ENCODE measurements at regions not wholly inside any gene's neighbourhood (a gene's known extent, or its start where the extent isn't known, plus 50 kb on each side); places are given as distances from the start of the nearest gene placed in this dataset.

GRCh38 chr11:105298630-105299029, 159.1 kb upstream of the CARD18 start:
- no peaks in the 10 kb centered on the region for H3K27me3 ChIP-seq
- H3K27ac ChIP-seq (replicated peaks in 1 of 4): no peak overlapping the region
- intact Hi-C loops (cut with DNase I): no loop called here
- WGBS: 97% methylated on average over 3 of the region's 3 CpGs
- no peak for DNase-seq (ENCODE audit: extremely low spot score)
- H3K4me1 ChIP-seq: no peaks in the 10 kb centered on the region
- no peaks in the 10 kb centered on the region for H3K36me3 ChIP-seq
- TF ChIP-seq EP300 (IDR thresholded peaks at IDR 0.05): no peak
- no peak for TF ChIP-seq CTCF (IDR thresholded peaks at IDR 0.05)
- no peak for TF ChIP-seq POLR2AphosphoS5 (IDR thresholded peaks at IDR 0.05)
- no peak for TF ChIP-seq POLR2A (IDR thresholded peaks at IDR 0.05; ENCODE audit: low read depth)
- H3K9me3 ChIP-seq: no peaks in the 10 kb centered on the region
- no peak overlapping the region for H3K4me3 ChIP-seq

GRCh38 chr11:105298174-105298573, 158.6 kb upstream of the CARD18 start:
- Histone ChIP-seq H3K27me3 (no peaks in the 10 kb centered on the region), H3K4me1 (no peaks in the 10 kb centered on the region), H3K27ac (replicated peaks in 1 of 4) (no peak overlapping the region), H3K4me3 (no peak overlapping the region), H3K36me3 (no peaks in the 10 kb centered on the region), H3K9me3 (no peaks in the 10 kb centered on the region)
- no peak for TF ChIP-seq POLR2AphosphoS5 (IDR thresholded peaks at IDR 0.05)
- no peak for TF ChIP-seq POLR2A (IDR thresholded peaks at IDR 0.05; ENCODE audit: low read depth)
- TF ChIP-seq EP300 (IDR thresholded peaks at IDR 0.05): no peak
- TF ChIP-seq CTCF (IDR thresholded peaks at IDR 0.05): no peak
- 84% methylated on average over 2 of the region's 2 CpGs for WGBS
- DNase-seq (ENCODE audit: extremely low spot score): no peak
- intact Hi-C loops (cut with DNase I): no loop called here

- intact Hi-C loops (cut with DNase I): no loop called here
- Histone ChIP-seq H3K36me3 (no peaks in the 10 kb centered on the region), H3K4me1 (no peaks in the 10 kb centered on the region), H3K27ac (replicated peaks in 1 of 4) (no peak overlapping the region), H3K4me3 (no peak overlapping the region), H3K9me3 (no peaks in the 10 kb centered on the region), H3K27me3 (no peaks in the 10 kb centered on the region)
- WGBS: 58% methylated on average over 2 of the region's 2 CpGs
- no peak for DNase-seq (ENCODE audit: extremely low spot score)
- TF ChIP-seq POLR2A (IDR thresholded peaks at IDR 0.05; ENCODE audit: low read depth): no peak
- no peak for TF ChIP-seq EP300 (IDR thresholded peaks at IDR 0.05)
- no peak for TF ChIP-seq CTCF (IDR thresholded peaks at IDR 0.05)
- TF ChIP-seq POLR2AphosphoS5 (IDR thresholded peaks at IDR 0.05): no peak
Measured at GRCh38 chr11:105297463-105297862, 157.9 kb upstream of the CARD18 start.

- H3K4me1 ChIP-seq: no peaks in the 10 kb centered on the region
- DNase-seq (ENCODE audit: extremely low spot score): no peak
- WGBS: 93% methylated on average over 8 of the region's 8 CpGs
- no peak overlapping the region for H3K27ac ChIP-seq (replicated peaks in 1 of 4)
- no peaks in the 10 kb centered on the region for H3K27me3 ChIP-seq
- H3K9me3 ChIP-seq: no peaks in the 10 kb centered on the region
- no peak overlapping the region for H3K4me3 ChIP-seq
- intact Hi-C loops (cut with DNase I): no loop called here
- H3K36me3 ChIP-seq: no peaks in the 10 kb centered on the region
- TF ChIP-seq CTCF (IDR thresholded peaks at IDR 0.05): no peak
- TF ChIP-seq EP300 (IDR thresholded peaks at IDR 0.05): no peak
- no peak for TF ChIP-seq POLR2AphosphoS5 (IDR thresholded peaks at IDR 0.05)
- TF ChIP-seq POLR2A (IDR thresholded peaks at IDR 0.05; ENCODE audit: low read depth): no peak
Measured at GRCh38 chr11:105296806-105297205, 157.2 kb upstream of the CARD18 start.

GRCh38 chr11:105296386-105296785, 156.8 kb upstream of the CARD18 start:
- H3K27me3 ChIP-seq: no peaks in the 10 kb centered on the region
- no peak for DNase-seq (ENCODE audit: extremely low spot score)
- no peaks in the 10 kb centered on the region for H3K4me1 ChIP-seq
- intact Hi-C loops (cut with DNase I): no loop called here
- H3K36me3 ChIP-seq: no peaks in the 10 kb centered on the region
- H3K4me3 ChIP-seq: no peak overlapping the region
- TF ChIP-seq POLR2AphosphoS5 (IDR thresholded peaks at IDR 0.05): no peak
- TF ChIP-seq CTCF (IDR thresholded peaks at IDR 0.05): no peak
- TF ChIP-seq EP300 (IDR thresholded peaks at IDR 0.05): no peak
- no peak for TF ChIP-seq POLR2A (IDR thresholded peaks at IDR 0.05; ENCODE audit: low read depth)
- no peaks in the 10 kb centered on the region for H3K9me3 ChIP-seq
- 90% methylated on average over 8 of the region's 8 CpGs for WGBS
- no peak overlapping the region for H3K27ac ChIP-seq (replicated peaks in 1 of 4)

Measured in esophagus muscularis mucosa (tissue), 4 donors.